IMR-90 (cell line): ENCODE measurements at regions not wholly inside any gene's neighbourhood (a gene's known extent, or its start where the extent isn't known, plus 50 kb on each side); places are given as distances from the start of the nearest gene placed in this dataset.

Source experiments
- ATAC-seq: fragments of 200-7000 bp; cut with Tn5 transposase; 2 replicates; pipeline ENCODE4 v1.9.1; 2020; ENCODE audit warnings: low read depth, mild to moderate bottlenecking, moderate library complexity
- BruUV-seq: library from RNA; stranded (reverse); fragments of 400-500 nt; replicated peaks from 2 replicates; lab custom pipeline; 2021; lab: Mats Ljungman, UMichigan
- CTCF ChIA-PET: fragments of 300-600 bp; formaldehyde crosslinking; extraction: SDS; loops from one replicate; lab custom pipeline; 2021; ENCODE audit warnings: antibody characterized with exemption; lab: Yijun Ruan, JAX
- POLR2A ChIA-PET: fragments of 300-600 bp; sonication (Branson Sonifier 250); formaldehyde crosslinking; loops from one replicate; lab custom pipeline; 2022; ENCODE audit warnings: antibody characterized with exemption; ENCODE audit not compliant: unreplicated experiment; lab: Charles Lee
- DNase-seq: peaks from one replicate; pipeline ENCODE4 v3.0.0; 2013
- H2AFZ ChIP-seq: replicated peaks from 2 replicates; pipeline ENCODE3; 2013; ENCODE audit warnings: low read length, mild to moderate bottlenecking; ENCODE audit not compliant: poor library complexity
- H2AK5ac ChIP-seq: 2 replicates; pipeline ENCODE4 v1.6.1; 2013; ENCODE audit warnings: low read depth, low read length, inconsistent platforms
- H2AK9ac ChIP-seq: replicated peaks from 2 replicates; pipeline ENCODE3; 2013; ENCODE audit warnings: mild to moderate bottlenecking, low read depth, low read length, moderate library complexity; ENCODE audit not compliant: poor library complexity
- H2BK120ac ChIP-seq: 2 replicates; pipeline ENCODE4 v1.6.1; 2013; ENCODE audit warnings: low read depth, low read length, inconsistent platforms
- H2BK15ac ChIP-seq: 3 replicates; pipeline ENCODE4 v1.6.1; 2013; ENCODE audit warnings: low read depth, low read length, inconsistent platforms
- H2BK20ac ChIP-seq: 2 replicates; pipeline ENCODE4 v1.6.1; 2013; ENCODE audit warnings: low read depth, mild to moderate bottlenecking, inconsistent platforms, low read length, moderate library complexity
- H2BK5ac ChIP-seq: 2 replicates; pipeline ENCODE4 v1.6.1; 2013; ENCODE audit warnings: mild to moderate bottlenecking, low read depth, low read length, inconsistent platforms; ENCODE audit not compliant: poor library complexity, severe bottlenecking
- H3K14ac ChIP-seq: replicated peaks from 2 replicates; pipeline ENCODE4 v1.6.1; 2013; ENCODE audit warnings: low read depth, low read length, inconsistent platforms
- H3K18ac ChIP-seq: 2 replicates; pipeline ENCODE4 v1.6.1; 2013; ENCODE audit warnings: low read depth, low read length, control low read depth
- H3K23ac ChIP-seq: 2 replicates; pipeline ENCODE4 v1.6.1; 2013; ENCODE audit warnings: low read depth, low read length, inconsistent platforms
- H3K27ac ChIP-seq: 2 replicates; pipeline ENCODE4 v1.5.1; 2013; ENCODE audit warnings: mild to moderate bottlenecking, control low read depth, low read length; ENCODE audit not compliant: insufficient read depth
- H3K27me3 ChIP-seq: 2 replicates; pipeline ENCODE4 v1.6.1; 2013; ENCODE audit warnings: low read length; ENCODE audit not compliant: control insufficient read depth, insufficient read depth
- H3K36me3 ChIP-seq: 2 replicates; pipeline ENCODE4 v1.6.1; 2013; ENCODE audit warnings: low read length, mixed read lengths; ENCODE audit not compliant: control insufficient read depth, insufficient read depth
- H3K4ac ChIP-seq: 2 replicates; pipeline ENCODE4 v1.6.1; 2013; ENCODE audit warnings: low read depth, low read length, inconsistent platforms
- H3K4me1 ChIP-seq: 2 replicates; pipeline ENCODE4 v1.6.1; 2013; ENCODE audit warnings: low read length, mixed read lengths; ENCODE audit not compliant: control insufficient read depth, insufficient read depth
- H3K4me2 ChIP-seq: 2 replicates; pipeline ENCODE4 v1.6.1; 2013; ENCODE audit warnings: low read depth, mild to moderate bottlenecking, control low read depth, low read length, moderate library complexity
- H3K4me3 ChIP-seq: 2 replicates; pipeline ENCODE4 v1.5.1; 2013; ENCODE audit warnings: low read depth, mild to moderate bottlenecking, control low read depth, low read length, moderate library complexity; ENCODE audit not compliant: insufficient read depth
- H3K56ac ChIP-seq: 2 replicates; pipeline ENCODE4 v1.6.1; 2013; ENCODE audit warnings: low read length, inconsistent platforms; ENCODE audit not compliant: insufficient read depth; ENCODE audit errors: extremely low read depth
- H3K79me1 ChIP-seq, 2 experiments: 2 replicates each; pipeline ENCODE4 v1.6.1; 2013; ENCODE audit warnings: low read length in 2 of 2, inconsistent platforms in 1 of 2, low read depth in 1 of 2
- H3K9ac ChIP-seq: 2 replicates; pipeline ENCODE4 v1.6.1; 2013; ENCODE audit warnings: low read depth, low read length, control low read depth
- H3K9me1 ChIP-seq: 2 replicates; pipeline ENCODE4 v1.6.1; 2013; ENCODE audit warnings: low read length, inconsistent platforms; ENCODE audit not compliant: insufficient read depth
- H3K9me3 ChIP-seq: 2 replicates; pipeline ENCODE4 v1.6.1; 2013; ENCODE audit warnings: low read length; ENCODE audit not compliant: control insufficient read depth, insufficient read depth
- H4K20me1 ChIP-seq: 2 replicates; pipeline ENCODE4 v1.6.1; 2013; ENCODE audit warnings: low read length, inconsistent platforms; ENCODE audit not compliant: insufficient read depth
- H4K5ac ChIP-seq: 2 replicates; pipeline ENCODE4 v1.6.1; 2013; ENCODE audit warnings: mild to moderate bottlenecking, low read depth, low read length, control low read depth
- H4K8ac ChIP-seq, 2 experiments: 2 replicates each; pipeline ENCODE4 v1.6.1; 2013; ENCODE audit warnings: low read depth in 2 of 2, low read length in 2 of 2, control low read depth in 1 of 2, inconsistent platforms in 1 of 2
- H4K91ac ChIP-seq: 2 replicates; pipeline ENCODE4 v1.6.1; 2013; ENCODE audit warnings: low read depth, low read length, inconsistent platforms; ENCODE audit not compliant: insufficient read depth
- BHLHE40 ChIP-seq: fragments of 150-350 bp; IDR thresholded peaks from 2 replicates; pipeline ENCODE4 v1.6.1; 2016; ENCODE audit warnings: mild to moderate bottlenecking, low read depth, low read length
- MAZ ChIP-seq: IDR thresholded peaks from 2 replicates; pipeline ENCODE4 v1.6.1; 2012; ENCODE audit warnings: low read depth, mild to moderate bottlenecking, low read length, improper control_type of control experiment, moderate library complexity, borderline replicate concordance
- NFE2L2 ChIP-seq: fragments of 150-350 bp; IDR thresholded peaks from 2 replicates; pipeline ENCODE4 v1.6.1; 2016; ENCODE audit warnings: low read depth, mild to moderate bottlenecking, low read length
- SMC3 ChIP-seq: fragments of 150-350 bp; IDR thresholded peaks from 2 replicates; pipeline ENCODE4 v1.6.1; 2016; ENCODE audit warnings: low read depth, mild to moderate bottlenecking, antibody characterized with exemption, low read length, moderate library complexity
- USF2 ChIP-seq: fragments of 150-350 bp; IDR thresholded peaks from 2 replicates; pipeline ENCODE4 v1.6.1; 2017; ENCODE audit warnings: mild to moderate bottlenecking, antibody characterized with exemption, low read length, low read depth
- WGBS, 2 experiments: methylation state at CpG; one replicate each; pipeline versions ENCODE4 v1.1.5 to v1.1.7; 2013; ENCODE audit warnings: missing lambda C conversion rate in 2 of 2; ENCODE audit not compliant: insufficient read length in 1 of 2; ENCODE audit errors: extremely low coverage in 2 of 2; 5-methylcytosine and 5-hydroxymethylcytosine counted together
- dilution Hi-C: fragments of 300-500 bp; cut with HindIII; formaldehyde crosslinking; loops from one replicate; pipeline ENCODE4 v1.14.3; 2018; ENCODE audit warnings: low sequenced_read_pairs; ENCODE audit not compliant: unreplicated experiment
- in situ Hi-C: fragments of 300-500 bp; cut with MboI; formaldehyde crosslinking; loops from 3 replicates; pipeline ENCODE4 v1.14.3; 2019; ENCODE audit warnings: low sequenced_read_pairs, inconsistent platforms, mixed read lengths
- intact Hi-C: fragments of 100-400 bp; cut with micrococcal nuclease; formaldehyde crosslinking; loops from 2 replicates; pipeline ENCODE4 v1.10.0; 2022

GRCh38 chr1:219467524-219467923 lies 145.4 kb downstream of the ZC3H11B start:
- Histone ChIP-seq H4K20me1 (no peaks in the 10 kb centered on the region), H3K4me2 (no peak overlapping the region), H2AFZ (no peak overlapping the region), H3K36me3 (no peaks in the 10 kb centered on the region), H3K4ac (no peak overlapping the region), H3K27me3 (no peaks in the 10 kb centered on the region; the same call in 1 of the 2 replicates), H3K18ac (no peak overlapping the region), H3K56ac (no peak overlapping the region), H3K79me1 (no peaks in the 10 kb centered on the region), H4K5ac (no peak overlapping the region), H2BK20ac (no peak overlapping the region), H3K14ac (no peak overlapping the region), H2BK15ac (no peak overlapping the region), H2BK5ac (no peak overlapping the region), H3K4me3 (no peak overlapping the region), H3K23ac (no peak overlapping the region), H4K91ac (no peak overlapping the region), H3K9me3 (no peaks in the 10 kb centered on the region), H2BK120ac (no peak overlapping the region), H3K27ac (no peak overlapping the region), H2AK5ac (no peak overlapping the region), H4K8ac (no peak overlapping the region), H3K9ac (no peak overlapping the region), H3K4me1 (no peaks in the 10 kb centered on the region), H2AK9ac (no peak overlapping the region), H3K9me1 (no peaks in the 10 kb centered on the region)
- ChIA-PET POLR2A (no interaction called here), CTCF (no interaction called here)
- intact Hi-C loops (no loop called here), dilution Hi-C loops (no loop called here), in situ Hi-C loops (no loop called here)
- TF ChIP-seq USF2 (no peak), SMC3 (no peak), NFE2L2 (no peak), MAZ (no peak), BHLHE40 (no peak)
- ATAC-seq: no peak
- no CpG with 5 or more reads among the region's 2 CpGs for WGBS, 2 experiments
- DNase-seq: peak; percentile 4
- BruUV-seq: no TSS peak
